ENCODE measurements at regions not wholly inside any gene's neighbourhood (a gene's known extent, or its start where the extent isn't known, plus 50 kb on each side); places are given as distances from the start of the nearest gene placed in this dataset.

DNA sequence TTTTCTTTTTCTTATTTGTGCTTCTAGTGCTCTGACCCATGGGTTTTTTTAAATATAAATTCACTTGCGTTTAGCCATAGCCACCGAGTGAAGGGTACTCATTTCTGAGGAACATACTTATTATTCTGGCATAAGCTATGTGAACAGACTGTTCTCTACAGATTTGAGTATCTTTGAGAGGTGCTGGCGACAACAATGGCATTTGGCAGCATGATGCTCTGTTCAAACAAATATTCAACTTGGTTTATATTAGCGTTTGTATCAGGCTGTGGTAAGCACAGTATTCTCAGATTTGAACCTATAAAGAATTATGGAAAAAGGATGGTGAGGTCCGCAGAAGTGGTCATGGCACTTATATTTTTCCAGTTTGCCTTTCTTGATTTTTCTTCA, 108.7 kb upstream of the LIMCH1 start:
- TF ChIP-seq EZH2phosphoT487 (IDR thresholded peaks at IDR 0.05; ENCODE audit: borderline replicate concordance, low read depth, low read length), result no peak
- TF ChIP-seq, protein P1, sequence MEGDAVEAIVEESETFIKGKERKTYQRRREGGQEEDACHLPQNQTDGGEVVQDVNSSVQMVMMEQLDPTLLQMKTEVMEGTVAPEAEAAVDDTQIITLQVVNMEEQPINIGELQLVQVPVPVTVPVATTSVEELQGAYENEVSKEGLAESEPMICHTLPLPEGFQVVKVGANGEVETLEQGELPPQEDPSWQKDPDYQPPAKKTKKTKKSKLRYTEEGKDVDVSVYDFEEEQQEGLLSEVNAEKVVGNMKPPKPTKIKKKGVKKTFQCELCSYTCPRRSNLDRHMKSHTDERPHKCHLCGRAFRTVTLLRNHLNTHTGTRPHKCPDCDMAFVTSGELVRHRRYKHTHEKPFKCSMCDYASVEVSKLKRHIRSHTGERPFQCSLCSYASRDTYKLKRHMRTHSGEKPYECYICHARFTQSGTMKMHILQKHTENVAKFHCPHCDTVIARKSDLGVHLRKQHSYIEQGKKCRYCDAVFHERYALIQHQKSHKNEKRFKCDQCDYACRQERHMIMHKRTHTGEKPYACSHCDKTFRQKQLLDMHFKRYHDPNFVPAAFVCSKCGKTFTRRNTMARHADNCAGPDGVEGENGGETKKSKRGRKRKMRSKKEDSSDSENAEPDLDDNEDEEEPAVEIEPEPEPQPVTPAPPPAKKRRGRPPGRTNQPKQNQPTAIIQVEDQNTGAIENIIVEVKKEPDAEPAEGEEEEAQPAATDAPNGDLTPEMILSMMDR (conservative IDR thresholded peaks at IDR 0.05; ENCODE audit: low read length), result no peak

Measured in OCI-LY7 (cell line).